Smooth muscle cell (in vitro differentiated cells): ENCODE measurements at regions not wholly inside any gene's neighbourhood (a gene's known extent, or its start where the extent isn't known, plus 50 kb on each side); places are given as distances from the start of the nearest gene placed in this dataset.

Experiments used
- DNase-seq: peaks from one replicate; lab custom pipeline; 2025; ENCODE audit not compliant: unreplicated experiment; lab: John Stamatoyannopoulos, UW
- H2AFZ ChIP-seq: fragments of 200-600 bp; sonication (generic); 2 replicates; pipeline ENCODE4 v1.6.0; 2016; ENCODE audit warnings: antibody characterized with exemption, low read depth, mild to moderate bottlenecking
- H3F3A ChIP-seq: fragments of 200-600 bp; sonication (generic); 2 replicates; pipeline ENCODE4 v1.6.0; 2017; ENCODE audit warnings: antibody characterized with exemption, low read depth
- H3K27ac ChIP-seq: fragments of 200-600 bp; sonication (generic); 2 replicates; pipeline ENCODE4 v1.5.1; 2016; ENCODE audit warnings: low read depth, mild to moderate bottlenecking
- H3K27me3 ChIP-seq: fragments of 200-600 bp; sonication (generic); 2 replicates; pipeline ENCODE4 v1.6.1; 2016; ENCODE audit warnings: low read depth, mild to moderate bottlenecking
- H3K36me3 ChIP-seq: fragments of 200-600 bp; sonication (generic); 2 replicates; pipeline ENCODE4 v1.5.1; 2016; ENCODE audit warnings: low read depth
- H3K4me1 ChIP-seq: fragments of 200-600 bp; sonication (generic); 2 replicates; pipeline ENCODE4 v1.5.1; 2016; ENCODE audit warnings: low read depth
- H3K4me2 ChIP-seq: fragments of 200-600 bp; sonication (generic); 2 replicates; pipeline ENCODE4 v1.6.0; 2016; ENCODE audit warnings: mild to moderate bottlenecking
- H3K4me3 ChIP-seq: fragments of 200-600 bp; sonication (generic); 2 replicates; pipeline ENCODE4 v1.5.1; 2016; ENCODE audit warnings: mild to moderate bottlenecking
- H3K79me2 ChIP-seq: fragments of 200-600 bp; sonication (generic); 2 replicates; pipeline ENCODE4 v1.6.0; 2016; ENCODE audit warnings: low read depth, mild to moderate bottlenecking
- H3K9ac ChIP-seq: fragments of 200-600 bp; sonication (generic); 2 replicates; pipeline ENCODE4 v1.6.0; 2016; ENCODE audit warnings: low read depth
- H3K9me3 ChIP-seq: fragments of 200-600 bp; sonication (generic); replicated peaks from 2 replicates; pipeline ENCODE4 v1.5.1; 2016; ENCODE audit warnings: low read depth
- H4K20me1 ChIP-seq: fragments of 200-600 bp; sonication (generic); 2 replicates; pipeline ENCODE4 v1.6.0; 2016; ENCODE audit warnings: low read depth
- WGBS: methylation state at CpG from one replicate; pipeline ENCODE4 v1.1.7; 2016; ENCODE audit warnings: low lambda C conversion rate; 5-methylcytosine and 5-hydroxymethylcytosine counted together
- TF ChIP-seq, protein P1 (sequence below): fragments of 200-600 bp; sonication (generic); IDR thresholded peaks from 2 replicates; pipeline ENCODE4 v1.5.1; 2017; ENCODE audit warnings: borderline replicate concordance, mild to moderate bottlenecking, antibody characterized with exemption; ENCODE audit not compliant: insufficient read depth, poor library complexity, severe bottlenecking

GRCh38 chr7:46029111-46029704, 108.1 kb upstream of the IGFBP3 start:
- no peak overlapping the region for H3K4me3 ChIP-seq
- no peak overlapping the region for H3K4me2 ChIP-seq
- H3K27me3 ChIP-seq = no peaks in the 10 kb centered on the region
- 46% methylated on average over 2 of the region's 2 CpGs for WGBS
- no peaks in the 10 kb centered on the region for H4K20me1 ChIP-seq
- H2AFZ ChIP-seq = no peak overlapping the region
- TF ChIP-seq, protein P1, sequence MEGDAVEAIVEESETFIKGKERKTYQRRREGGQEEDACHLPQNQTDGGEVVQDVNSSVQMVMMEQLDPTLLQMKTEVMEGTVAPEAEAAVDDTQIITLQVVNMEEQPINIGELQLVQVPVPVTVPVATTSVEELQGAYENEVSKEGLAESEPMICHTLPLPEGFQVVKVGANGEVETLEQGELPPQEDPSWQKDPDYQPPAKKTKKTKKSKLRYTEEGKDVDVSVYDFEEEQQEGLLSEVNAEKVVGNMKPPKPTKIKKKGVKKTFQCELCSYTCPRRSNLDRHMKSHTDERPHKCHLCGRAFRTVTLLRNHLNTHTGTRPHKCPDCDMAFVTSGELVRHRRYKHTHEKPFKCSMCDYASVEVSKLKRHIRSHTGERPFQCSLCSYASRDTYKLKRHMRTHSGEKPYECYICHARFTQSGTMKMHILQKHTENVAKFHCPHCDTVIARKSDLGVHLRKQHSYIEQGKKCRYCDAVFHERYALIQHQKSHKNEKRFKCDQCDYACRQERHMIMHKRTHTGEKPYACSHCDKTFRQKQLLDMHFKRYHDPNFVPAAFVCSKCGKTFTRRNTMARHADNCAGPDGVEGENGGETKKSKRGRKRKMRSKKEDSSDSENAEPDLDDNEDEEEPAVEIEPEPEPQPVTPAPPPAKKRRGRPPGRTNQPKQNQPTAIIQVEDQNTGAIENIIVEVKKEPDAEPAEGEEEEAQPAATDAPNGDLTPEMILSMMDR = no peak
- H3K4me1 ChIP-seq = peaks cover 3% of the 10 kb centered on the region
- DNase-seq = no peak
- peak overlapping the region; percentile 54 for H3K27ac ChIP-seq
- H3F3A ChIP-seq = peaks cover 8% of the 10 kb centered on the region
- H3K79me2 ChIP-seq = no peaks in the 10 kb centered on the region
- H3K36me3 ChIP-seq = no peaks in the 10 kb centered on the region
- H3K9me3 ChIP-seq = no peaks in the 10 kb centered on the region
- no peak overlapping the region for H3K9ac ChIP-seq

GRCh38 chr7:46028246-46028645, 107.2 kb upstream of the IGFBP3 start:
- DNase-seq = no peak
- Histone ChIP-seq H4K20me1 (no peaks in the 10 kb centered on the region), H3K9ac (no peak overlapping the region), H3K79me2 (no peaks in the 10 kb centered on the region), H3K9me3 (no peaks in the 10 kb centered on the region), H3K27me3 (no peaks in the 10 kb centered on the region), H3K4me1 (peaks cover 3% of the 10 kb centered on the region), H3K36me3 (no peaks in the 10 kb centered on the region), H2AFZ (no peak overlapping the region), H3F3A (peaks cover 8% of the 10 kb centered on the region), H3K27ac (no peak overlapping the region), H3K4me2 (no peak overlapping the region), H3K4me3 (no peak overlapping the region)
- TF ChIP-seq, protein P1 = no peak
- WGBS = 100% methylated on average over 1 of the region's 1 CpG

DNA sequence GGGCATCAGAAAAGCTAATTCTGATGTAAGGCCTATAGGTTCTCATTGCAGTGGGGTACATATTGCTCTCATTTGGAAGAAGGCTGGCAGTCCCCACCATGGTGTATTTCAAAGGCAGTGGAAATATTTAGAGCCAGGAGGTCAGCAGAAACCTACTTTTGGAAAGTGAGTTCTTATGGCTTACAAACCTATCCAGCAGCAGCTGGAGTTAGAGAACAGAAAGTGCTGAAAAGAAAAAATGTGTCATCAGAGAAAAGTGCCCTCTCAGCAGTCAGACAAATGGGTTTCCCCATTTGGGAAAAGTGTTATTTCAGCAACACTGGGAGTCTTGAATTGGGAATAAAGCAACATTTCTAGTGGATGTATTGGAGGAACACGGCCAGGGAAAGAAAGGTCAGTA, 105.7 kb upstream of the IGFBP3 start:
- H3K27ac ChIP-seq = no peak overlapping the region
- H3F3A ChIP-seq = peaks cover 8% of the 10 kb centered on the region
- no peak overlapping the region for H3K4me2 ChIP-seq
- no peak for DNase-seq
- H3K4me1 ChIP-seq = peaks cover 3% of the 10 kb centered on the region
- no peak overlapping the region for H2AFZ ChIP-seq
- no peaks in the 10 kb centered on the region for H4K20me1 ChIP-seq
- H3K9me3 ChIP-seq = no peaks in the 10 kb centered on the region
- H3K79me2 ChIP-seq = no peaks in the 10 kb centered on the region
- H3K4me3 ChIP-seq = no peak overlapping the region
- no peaks in the 10 kb centered on the region for H3K27me3 ChIP-seq
- H3K9ac ChIP-seq = no peak overlapping the region
- no peaks in the 10 kb centered on the region for H3K36me3 ChIP-seq
- WGBS = 97% methylated on average over 1 of the region's 1 CpG
- TF ChIP-seq, protein P1 = no peak

DNA sequence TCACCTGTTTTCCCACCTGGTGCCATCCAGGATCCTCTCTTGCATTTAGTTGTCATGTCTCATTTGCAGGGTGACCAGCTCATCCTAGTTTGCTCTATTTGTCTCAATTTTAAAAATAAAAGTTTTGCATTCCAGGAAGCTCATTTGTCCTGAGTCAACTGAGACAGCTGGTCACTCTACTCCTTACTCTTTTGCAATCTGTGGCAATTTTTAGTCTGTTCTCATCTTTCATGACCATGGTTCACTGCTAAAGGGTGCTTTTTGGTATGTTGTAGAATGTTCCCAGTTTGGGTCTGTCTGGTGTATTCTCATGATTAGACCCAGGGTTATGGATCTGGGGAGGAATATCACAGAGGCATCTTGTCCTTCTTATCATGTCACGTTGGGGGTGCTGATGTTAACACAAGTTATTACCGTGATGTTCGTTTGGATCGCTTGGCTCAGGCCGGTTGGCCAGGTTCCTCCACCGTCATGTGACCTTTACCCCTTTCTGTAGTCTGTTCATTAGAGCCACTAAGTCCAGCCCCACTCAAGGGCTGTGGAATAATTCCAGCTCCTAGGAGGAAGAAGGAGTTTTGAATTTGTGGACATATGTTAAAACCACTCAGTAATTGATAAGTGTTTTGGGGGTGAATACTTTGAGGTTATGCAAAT, 103.3 kb upstream of the IGFBP3 start:
- peak overlapping the region; percentile 47 for H2AFZ ChIP-seq
- H3K4me1 ChIP-seq = peaks cover 3% of the 10 kb centered on the region
- no peak overlapping the region for H3K4me3 ChIP-seq
- WGBS = 88% methylated on average over 6 of the region's 6 CpGs
- no peaks in the 10 kb centered on the region for H3K79me2 ChIP-seq
- H3K4me2 ChIP-seq = no peak overlapping the region
- no peaks in the 10 kb centered on the region for H3K36me3 ChIP-seq
- H3F3A ChIP-seq = no peaks in the 10 kb centered on the region
- peak overlapping the region; percentile 30 for H3K27ac ChIP-seq
- TF ChIP-seq, protein P1 = no peak
- H3K27me3 ChIP-seq = no peaks in the 10 kb centered on the region
- H3K9ac ChIP-seq = no peak overlapping the region
- H4K20me1 ChIP-seq = no peaks in the 10 kb centered on the region
- H3K9me3 ChIP-seq = no peaks in the 10 kb centered on the region
- DNase-seq = no peak
